ENCODE measurements at regions not wholly inside any gene's neighbourhood (a gene's known extent, or its start where the extent isn't known, plus 50 kb on each side); places are given as distances from the start of the nearest gene placed in this dataset.

GRCh38 chr9:129237803-129238202 is 59.7 kb upstream of the IER5L start:
- H3K9me2 ChIP-seq (ENCODE audit: insufficient read depth): no peaks in the 10 kb centered on the region
- H3K4me2 ChIP-seq (ENCODE audit: low read length): peak overlapping the region; percentile 56
- H3K79me2 ChIP-seq (ENCODE audit: insufficient read depth, low read length): no peaks in the 10 kb centered on the region
- POLR2A ChIA-PET: interaction anchor here (0.7 to 2.4 kb wide), 3 partner anchors 11 to 259 kb away, joined by 3 to 7 read pairs (median 4); partner anchors contain the start of gene IER5L
- 0 out of 2 replicates have a peak, but pooled peaks have one; percentile 30 for ATAC-seq
- no peak for DNase-seq (ENCODE audit: low read depth, low spot score)
- RAD21 ChIA-PET (ENCODE audit: low non-redundant PET in 1 of 2, low total read pairs in 2 of 2, uncharacterized antibody in 2 of 2, unreplicated experiment in 2 of 2): no interaction called here
- no TSS peak for BruUV-seq (replicated peaks)
- H3K4me3 ChIP-seq (replicated peaks in 1 of 2; ENCODE audit: low read depth in 1 of 2, low read length in 2 of 2): no peak overlapping the region
- intact Hi-C loops (cut with micrococcal nuclease): no loop called here
- TF ChIP-seq SRF (IDR thresholded peaks at IDR 0.05; ENCODE audit: low read depth) (no peak), EZH2 (IDR thresholded peaks at IDR 0.05) (no peak), ZBTB33 (IDR thresholded peaks at IDR 0.05; ENCODE audit: extremely low read depth, insufficient replicate concordance, low read length) (no peak), YY1 (IDR thresholded peaks at IDR 0.05; ENCODE audit: extremely low read depth, insufficient replicate concordance, low read depth, low read length) (no peak), JUND (IDR thresholded peaks at IDR 0.05) (no peak), CBX3 (IDR thresholded peaks at IDR 0.05; ENCODE audit: low read depth) (no peak), ZFX (IDR thresholded peaks at IDR 0.05) (no peak), REST (IDR thresholded peaks at IDR 0.05; ENCODE audit: low read depth) (no peak)
- no peaks in the 10 kb centered on the region for H4K20me1 ChIP-seq (ENCODE audit: insufficient read depth)
- no peaks in the 10 kb centered on the region for H3K27me3 ChIP-seq (ENCODE audit: insufficient read depth, low read length)
- H3K36me3 ChIP-seq (ENCODE audit: control insufficient read depth in 1 of 2, insufficient read depth in 2 of 2, low read length in 2 of 2): no peaks in the 10 kb centered on the region
- CTCF ChIA-PET: interaction anchor here (1.1 kb wide), 1 partner anchor 94 kb away, joined by 3 read pairs; no protein-coding TSS in a partner anchor
- H3K27ac ChIP-seq (ENCODE audit: low read depth, low read length): no peak overlapping the region
- peaks cover 8 to 21% of the 10 kb centered on the region in 2 experiments for H3K4me1 ChIP-seq (ENCODE audit: control insufficient read depth in 1 of 2, insufficient read depth in 2 of 2, low read length in 2 of 2)
- H3K9me3 ChIP-seq (ENCODE audit: control insufficient read depth in 1 of 2, insufficient read depth in 1 of 2, low read depth in 1 of 2, low read length in 2 of 2): no peaks in the 10 kb centered on the region
- H2AFZ ChIP-seq (ENCODE audit: low read depth, low read length, poor library complexity, severe bottlenecking): peak overlapping the region; percentile 56
- H3K9ac ChIP-seq (ENCODE audit: low read length): no peak overlapping the region
